SIG-M5 treated with dmso at 0.1 percent for 504 hours (cell line): ENCODE measurements at regions not wholly inside any gene's neighbourhood (a gene's known extent, or its start where the extent isn't known, plus 50 kb on each side); places are given as distances from the start of the nearest gene placed in this dataset.

Source experiments
- DNase-seq: peaks from one replicate; lab custom pipeline; 2025; ENCODE audit not compliant: unreplicated experiment; lab: John Stamatoyannopoulos, UW

DNA sequence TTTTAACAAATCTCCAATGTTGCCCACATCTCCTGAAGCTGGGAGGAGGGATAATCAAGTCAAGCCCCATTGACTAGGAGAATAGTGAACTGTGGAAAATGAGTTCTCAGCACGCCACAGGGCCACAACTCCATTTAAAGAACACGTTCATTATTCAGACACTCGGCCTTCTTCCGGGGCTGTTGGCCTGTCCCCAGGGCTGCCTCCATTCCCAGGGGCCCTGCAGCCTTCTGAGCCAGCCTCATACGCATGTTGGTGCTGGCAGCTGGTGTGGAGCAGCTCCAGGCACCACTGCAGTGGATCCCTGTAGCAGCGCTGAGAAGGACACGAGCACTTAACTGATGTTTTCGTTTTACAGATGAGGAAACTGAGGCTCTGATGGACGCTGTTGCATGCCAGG, 87.5 kb upstream of the RCN1 start:
- no peak for DNase-seq

DNA sequence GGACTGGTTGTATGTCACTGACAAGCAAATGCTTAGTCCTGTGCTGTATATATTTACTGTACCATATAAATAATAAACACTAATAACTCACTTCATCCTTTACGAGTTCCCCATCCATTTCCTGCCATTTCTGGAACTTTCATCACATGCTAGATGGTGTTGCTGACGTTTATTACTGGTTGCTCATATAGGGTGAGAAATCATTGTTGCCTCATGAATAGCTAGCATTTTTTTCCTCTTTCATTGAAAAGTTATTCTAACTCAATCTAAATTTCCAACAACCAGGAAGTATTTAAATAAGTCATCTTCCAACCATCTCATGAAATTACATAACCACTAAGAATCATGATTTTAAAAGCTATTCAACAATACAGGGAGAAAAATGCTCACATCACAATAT, 88.6 kb upstream of the RCN1 start:
- DNase-seq: no peak

DNA sequence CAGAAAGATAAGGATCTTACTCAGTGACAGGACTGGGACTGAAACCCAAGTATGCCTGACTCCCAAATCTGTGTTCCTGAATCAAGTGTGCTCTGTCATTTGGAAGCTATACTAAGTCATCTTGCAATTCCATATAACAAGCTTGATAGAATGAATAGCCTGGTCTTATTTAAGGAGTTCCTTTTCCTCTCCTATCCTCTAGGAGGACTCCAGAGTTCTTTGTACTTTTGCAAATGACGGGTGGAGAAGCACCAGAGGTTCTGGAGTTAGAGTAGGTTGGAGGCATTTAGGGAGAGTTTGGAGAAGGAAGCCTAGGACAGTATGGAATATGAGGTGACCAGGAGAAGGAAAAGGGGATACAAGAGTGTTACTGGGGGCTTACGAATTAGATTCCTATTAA, 92.9 kb upstream of the RCN1 start:
- no peak for DNase-seq

DNA sequence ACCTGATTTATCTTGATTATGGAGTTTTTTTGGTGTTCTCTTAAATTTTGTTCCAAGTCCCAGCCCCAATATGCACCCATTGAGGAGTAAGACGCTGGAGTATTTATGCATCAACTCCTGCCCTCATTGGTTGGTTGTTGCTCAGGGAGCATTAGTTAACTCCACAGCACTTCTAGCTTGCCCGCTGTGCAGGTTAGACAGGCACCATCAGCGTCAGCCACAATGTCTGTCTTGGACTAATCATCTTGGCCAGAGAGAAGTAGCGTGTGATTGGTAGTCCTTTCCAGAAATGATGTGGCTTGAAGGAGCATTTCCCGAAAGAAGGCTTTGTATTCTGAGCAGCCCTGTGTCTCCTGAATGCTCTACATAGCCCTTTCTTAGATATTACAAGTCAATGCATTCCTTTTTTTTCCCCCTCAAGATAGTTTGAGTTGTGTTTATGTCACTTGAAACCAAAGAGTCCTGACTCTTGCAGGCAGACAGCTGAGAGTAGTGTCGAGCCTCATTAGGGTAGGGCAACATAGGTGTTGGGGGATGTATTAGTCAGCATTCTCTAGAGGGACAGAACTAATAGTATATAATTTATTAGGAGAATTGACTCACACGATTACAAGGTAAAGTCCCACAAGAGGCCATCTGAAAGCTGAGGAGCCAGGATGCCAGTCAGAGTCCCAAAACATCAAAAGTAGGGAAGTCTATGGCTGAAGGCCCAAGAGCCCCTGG, 94.6 kb upstream of the RCN1 start:
- DNase-seq: no peak

DNA sequence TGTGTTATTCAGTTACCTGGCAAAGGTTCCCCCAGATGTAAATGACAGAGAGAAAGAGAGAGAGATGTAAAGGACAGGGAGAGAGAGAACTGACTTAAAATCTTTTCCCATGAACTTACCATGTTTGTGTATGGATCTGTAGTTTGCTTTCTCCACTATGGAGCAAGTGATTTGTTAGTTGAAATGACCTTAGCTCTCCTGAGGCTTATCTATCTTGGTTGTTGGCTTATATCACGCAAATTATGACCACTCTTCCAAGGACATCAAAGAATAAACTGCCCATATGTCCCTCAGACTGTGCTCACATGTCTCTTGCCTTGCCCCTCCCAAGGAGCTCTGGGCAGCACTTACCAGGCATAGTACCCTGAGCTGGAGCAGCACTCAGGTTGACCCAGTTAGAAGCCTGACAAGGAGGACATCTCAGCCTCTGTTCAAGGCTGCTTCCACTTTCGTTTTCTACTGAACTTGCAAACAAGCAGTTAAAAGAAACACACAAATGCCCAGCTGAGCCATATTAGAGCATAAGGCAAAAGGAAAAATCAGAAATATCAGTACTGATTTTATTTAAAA, 95.3 kb upstream of the RCN1 start:
- DNase-seq: no peak

DNA sequence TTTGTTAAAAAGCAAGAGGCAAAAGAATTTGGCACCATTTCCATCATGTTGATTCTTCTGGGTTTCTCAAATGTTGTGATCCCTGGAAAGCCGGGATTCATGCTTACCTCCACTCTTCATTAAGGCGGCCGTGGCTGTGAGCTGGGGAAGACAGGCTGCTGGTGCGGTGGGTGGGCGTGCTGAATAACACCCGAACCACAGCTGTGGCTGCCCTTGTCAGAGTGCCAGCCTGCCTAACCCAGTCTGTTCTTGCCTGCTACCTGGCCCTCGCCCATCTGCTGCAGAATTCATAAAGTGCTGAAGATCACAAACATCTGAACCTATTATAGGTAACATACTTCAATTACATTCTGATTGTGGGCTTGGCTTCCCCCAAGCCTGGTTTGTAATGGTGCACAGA, 95.8 kb upstream of the RCN1 start:
- no peak for DNase-seq

DNA sequence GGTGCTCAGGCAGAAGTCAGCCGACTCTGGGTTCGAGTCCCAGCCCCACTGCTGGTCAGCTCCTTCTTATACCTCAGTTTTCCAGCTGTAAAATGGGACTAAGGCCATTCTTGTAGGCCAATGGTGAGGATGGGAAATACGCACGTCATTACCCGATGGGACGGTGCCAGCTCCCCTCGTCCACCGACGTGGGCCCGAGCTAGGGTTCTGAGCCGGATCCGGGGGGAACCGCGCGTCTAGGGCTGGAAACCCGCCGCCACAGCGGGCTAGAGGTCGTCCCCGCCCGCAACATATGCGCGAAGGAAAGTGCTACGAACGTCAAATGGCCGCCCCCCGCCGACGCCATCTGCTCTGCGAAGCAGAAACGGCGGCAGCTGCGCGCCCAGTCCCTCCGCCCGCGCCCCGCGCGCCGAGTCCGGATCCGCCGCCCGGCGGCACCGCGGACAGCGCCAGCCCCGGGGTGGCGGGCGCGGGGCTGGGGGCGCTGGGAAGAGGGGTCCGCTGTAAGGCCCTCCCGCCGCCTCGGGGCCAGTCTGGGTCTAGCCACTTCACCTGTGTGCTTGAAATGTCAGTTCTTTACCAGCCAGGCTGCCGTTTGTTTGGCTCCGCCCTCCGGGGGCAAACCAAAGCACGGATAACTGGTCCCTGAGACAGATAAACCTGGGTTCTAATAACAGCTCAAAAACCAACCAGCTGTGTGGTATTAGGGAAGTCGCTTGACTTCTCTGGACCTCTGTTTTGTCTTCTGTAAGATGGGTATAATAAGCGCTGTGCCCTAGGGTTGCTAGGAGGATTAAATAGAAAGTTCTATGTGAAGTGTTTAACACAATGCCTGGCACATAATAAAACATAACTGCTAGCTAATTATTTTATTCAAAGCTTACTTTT, 103.5 kb upstream of the RCN1 start:
- no peak for DNase-seq

DNA sequence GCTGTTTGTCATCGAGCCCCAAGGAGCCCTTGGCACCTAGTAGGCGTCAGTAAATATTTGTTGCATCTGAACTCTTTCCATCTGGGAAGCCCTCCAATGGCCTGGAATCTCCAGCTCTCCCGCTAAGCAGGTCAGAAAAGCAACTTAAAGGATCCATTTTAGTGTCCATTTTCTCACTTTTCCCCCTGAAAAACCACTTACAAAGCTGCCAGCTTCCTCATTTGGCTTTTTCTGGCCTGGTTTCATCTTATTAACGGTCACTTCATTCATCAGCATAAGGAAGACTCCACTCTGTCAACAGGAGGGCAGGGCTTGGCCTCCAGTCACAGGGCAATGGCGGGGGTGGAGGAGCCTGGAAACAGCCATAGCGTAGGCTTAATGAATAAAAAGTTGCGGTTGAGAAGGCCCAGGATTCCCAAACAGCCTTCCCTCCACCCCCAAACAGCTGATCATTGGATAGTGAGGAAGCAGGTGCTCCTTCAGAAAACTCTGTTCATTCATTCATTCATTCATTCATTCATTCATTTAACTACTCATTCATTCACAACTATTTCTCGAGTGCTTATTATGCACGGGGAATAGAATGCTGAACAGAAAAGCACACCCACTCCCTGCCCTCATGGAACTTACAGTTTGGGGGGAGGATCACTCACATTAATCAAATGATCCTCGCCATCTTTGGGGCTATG, 104.5 kb upstream of the RCN1 start:
- no peak for DNase-seq

DNA sequence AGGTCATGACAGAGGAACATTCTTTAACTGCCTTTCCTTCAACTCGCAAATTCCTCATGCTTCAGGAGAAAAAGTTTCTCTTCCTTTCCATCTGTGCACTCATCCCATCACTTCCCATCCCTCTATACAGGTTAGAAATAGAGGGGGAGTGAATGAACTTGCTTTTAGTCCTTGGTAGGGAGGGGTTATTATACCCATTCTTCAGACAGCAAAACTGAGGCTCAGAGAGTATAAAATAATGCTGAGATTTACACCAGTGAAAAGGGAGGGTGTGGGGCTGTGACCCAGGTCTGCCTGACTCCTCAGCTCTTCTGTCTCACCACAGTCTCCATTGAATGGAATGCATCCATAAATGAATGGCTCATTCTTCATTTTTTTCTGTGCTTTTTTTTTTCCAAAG, 109.4 kb upstream of the RCN1 start:
- DNase-seq: no peak

DNA sequence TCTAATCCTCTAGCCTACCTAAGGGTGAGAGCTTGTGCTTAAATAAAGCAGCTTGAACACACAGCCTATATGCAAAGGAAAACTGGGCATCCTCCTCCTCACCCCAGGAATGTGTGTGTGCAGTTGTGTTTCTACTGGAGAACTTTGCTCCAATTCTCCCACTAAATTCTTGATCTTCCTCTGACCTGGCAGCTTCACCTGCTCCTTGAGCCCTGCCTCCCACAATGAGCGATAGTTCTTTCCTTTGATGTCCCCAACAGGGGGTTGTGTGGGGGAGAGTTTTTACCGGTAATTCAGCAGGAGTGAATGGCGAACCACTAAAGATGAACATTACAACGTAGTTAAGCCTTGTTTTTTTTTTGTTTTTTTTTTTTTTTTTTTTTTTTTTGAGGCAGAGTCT, 113.5 kb upstream of the RCN1 start:
- DNase-seq: no peak

DNA sequence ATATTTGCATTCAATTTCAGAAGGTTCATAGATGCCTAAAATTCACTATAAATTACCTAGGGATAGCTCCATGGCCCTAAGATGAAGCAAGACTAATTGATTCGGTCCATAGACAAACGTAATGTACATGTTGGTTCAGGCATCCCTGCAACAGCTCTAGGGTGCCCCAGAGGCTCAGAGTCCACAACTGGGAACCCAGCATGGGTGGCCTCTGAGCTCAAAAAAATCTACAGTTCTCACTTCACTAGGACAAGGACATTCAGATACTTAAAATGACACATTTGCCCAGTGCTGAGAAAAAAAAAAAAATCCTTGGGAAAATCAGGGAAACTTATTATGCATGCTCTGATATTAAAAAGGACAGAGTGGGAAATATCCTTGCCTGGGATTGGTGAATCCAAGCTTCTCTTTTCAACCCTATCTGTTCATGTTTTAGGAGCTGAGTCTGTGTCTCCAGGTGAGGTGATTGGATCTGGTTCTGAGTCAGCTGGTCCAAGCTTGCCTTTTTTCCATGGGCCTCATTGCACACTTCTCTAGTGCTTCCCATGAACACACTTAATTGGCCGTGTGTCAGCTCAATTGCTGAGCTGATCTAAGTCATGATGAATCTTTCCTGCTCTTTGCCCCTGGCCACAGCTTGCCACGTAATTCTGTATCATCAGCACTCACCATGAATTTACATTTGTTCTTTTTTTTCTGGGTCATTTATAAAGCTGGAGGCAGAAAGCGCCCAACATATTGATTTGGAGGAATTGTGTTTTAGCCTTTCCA, 116.3 kb upstream of the RCN1 start:
- DNase-seq: no peak

DNA sequence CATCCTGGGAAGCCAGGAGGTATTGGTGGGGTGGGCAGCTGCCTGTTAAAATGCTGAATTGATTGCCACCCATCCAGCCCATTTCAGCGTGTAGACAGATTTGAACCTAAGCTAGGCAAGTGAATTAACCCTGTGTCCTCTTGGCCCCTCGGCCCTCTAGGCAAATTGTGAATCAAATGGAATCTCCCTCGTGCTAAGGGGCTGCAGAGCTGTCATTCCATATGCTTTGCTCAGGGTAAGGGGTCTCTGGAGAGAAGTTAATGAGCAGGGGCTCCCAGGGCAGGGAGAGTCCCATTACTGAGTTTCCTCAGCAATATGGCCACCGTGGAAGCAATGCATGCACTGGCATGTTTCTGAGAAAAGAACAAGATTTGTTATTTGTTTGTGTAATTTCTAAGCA, 117.7 kb upstream of the RCN1 start:
- DNase-seq: no peak

DNA sequence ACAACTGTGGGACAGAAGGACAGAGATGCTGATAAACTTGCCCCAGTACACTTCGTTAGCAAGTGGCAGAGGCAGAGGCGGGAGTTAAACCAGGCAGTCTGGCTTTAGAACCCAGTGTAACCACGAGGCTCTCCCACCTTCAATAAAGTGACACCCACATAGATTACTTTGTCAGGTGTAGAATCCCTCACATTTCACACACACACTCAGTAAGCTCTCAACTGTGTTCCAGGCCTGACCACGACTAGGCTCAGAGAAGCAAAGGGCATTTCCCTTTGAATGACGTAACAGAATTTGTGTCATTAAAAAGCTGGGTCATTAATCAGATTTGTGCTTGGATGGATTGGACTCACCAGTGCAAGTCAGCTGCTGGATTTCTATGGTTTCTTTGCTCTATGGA, 118.3 kb upstream of the RCN1 start:
- no peak for DNase-seq

DNA sequence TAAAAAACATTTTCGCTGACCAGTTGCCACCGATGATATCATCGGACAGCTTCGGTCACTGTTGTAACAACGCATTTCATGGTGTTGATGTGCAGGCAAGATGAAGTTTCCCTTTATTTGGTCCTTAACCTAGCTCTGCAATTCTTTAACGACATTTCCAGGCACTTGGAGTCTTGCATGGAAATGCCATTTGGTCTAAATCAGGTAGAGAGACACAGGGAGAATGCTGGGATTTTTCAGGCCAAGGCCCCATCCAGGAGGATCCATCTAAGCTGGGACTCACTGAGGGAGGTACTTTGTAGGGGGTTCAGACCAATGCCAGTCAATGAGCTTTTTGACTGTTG, 121.5 kb upstream of the RCN1 start:
- DNase-seq: no peak

DNA sequence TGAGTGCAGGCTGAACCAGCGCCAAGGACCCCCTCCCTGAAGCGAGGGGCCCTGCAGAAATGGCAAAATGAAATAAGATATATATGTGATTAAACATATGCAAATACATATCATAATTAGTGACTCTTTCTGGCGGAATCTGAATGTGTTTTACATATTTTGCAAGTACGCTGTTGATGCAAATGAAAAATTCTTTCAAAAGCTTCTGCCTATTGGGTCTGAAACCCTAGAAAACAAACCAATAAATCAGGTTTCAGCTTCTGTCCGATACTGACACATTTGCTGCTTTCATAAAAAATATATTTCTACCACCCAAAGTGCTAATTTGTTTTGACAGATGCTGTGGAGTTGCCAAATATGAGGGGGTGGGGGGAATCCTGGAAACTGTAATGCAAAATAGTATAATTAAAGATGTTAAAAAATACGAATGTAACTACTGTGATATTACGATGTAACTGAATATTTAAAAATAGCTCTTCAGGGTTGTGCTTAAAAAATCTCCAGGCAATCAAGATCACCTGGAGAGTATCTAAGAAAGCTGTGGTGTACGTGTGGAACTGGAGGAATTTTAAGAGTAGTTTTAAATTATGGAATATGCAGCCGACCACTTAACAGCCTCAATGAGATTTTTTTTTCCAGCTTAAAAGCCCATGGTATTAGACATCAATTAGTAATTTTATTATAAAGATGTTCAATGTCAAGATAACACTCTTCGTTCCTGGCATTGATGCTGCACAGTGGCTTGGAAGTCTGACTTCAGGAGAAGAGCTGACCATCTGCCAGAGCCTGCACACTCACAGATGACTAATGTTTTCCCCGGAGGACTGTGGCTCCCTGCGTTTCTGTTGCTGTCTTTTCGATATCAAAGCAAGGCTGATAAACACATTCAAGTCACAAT, 122.2 kb upstream of the RCN1 start:
- DNase-seq: no peak

DNA sequence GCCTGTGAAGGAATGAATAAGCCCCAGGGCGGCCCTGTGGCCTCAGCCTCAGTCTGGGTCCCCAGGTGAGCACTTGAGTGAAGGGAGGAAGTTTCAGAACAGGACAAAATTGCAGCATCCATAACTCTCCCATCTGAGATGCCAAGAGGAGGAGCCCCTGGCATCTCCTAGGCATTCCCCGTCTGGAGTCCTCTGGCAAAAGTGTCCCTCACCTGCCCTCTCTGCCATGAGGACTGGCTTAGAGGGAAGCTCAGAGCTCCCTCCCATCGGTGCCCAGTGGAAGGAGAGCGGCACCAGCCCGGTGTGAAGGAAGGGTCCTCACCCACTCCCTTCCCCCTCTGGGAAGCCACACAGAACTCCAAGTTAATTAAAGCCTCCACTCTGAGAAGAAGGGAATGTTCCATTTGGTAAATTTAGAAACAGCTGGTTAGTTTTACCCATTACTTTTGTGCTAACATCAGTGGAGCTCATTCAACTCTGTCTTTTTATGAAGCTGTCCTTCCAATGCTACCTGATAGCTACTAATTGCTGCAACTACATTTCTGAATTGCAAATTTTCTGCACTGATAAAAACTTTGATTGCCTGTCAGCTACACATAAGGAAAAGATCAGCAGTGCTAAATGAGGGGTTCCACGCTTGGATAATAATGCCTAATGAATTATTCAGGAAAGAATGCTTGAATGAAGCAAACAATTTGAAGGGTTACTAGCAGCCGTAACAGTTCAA, 123.3 kb upstream of the RCN1 start:
- DNase-seq: no peak

DNA sequence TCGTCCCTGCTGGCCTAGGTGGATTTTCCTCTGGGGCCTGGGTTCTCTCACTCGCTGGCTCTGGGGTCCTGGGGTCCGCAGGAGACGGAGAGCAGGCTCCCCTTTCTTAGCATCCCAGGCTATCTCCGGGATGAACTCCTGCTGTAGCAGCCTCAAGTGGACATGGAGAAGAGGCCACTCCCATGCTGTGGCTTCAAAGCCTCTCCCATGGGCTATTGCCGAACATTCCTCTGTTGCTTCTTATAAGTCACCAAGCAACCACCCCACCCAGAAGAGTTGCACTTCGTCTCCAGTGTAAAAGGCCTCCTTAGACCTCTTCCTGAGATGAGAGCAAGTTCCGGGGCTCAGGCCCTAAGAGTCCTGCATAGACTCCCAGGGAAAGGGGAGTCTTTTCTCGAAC, 124.0 kb upstream of the RCN1 start:
- no peak for DNase-seq

DNA sequence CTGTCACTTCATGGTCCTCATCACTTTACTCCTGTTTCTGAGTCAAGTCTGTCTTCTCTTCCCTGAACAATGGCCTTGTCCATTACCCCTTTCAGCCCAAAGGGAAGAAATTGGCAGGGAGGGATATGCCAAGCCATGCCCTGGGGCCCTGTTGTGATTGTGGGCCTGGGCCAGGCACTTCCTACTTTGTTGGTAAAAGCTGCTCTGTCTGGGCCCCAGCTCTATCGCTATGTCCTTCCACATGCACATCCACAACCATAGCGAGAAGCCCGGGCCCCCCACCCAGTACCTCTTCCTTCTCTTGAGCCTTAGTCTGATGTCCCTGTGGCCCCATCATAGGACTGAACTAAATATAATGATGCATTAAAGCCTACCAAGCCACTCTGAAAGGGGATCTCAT, 126.7 kb upstream of the RCN1 start:
- no peak for DNase-seq

DNA sequence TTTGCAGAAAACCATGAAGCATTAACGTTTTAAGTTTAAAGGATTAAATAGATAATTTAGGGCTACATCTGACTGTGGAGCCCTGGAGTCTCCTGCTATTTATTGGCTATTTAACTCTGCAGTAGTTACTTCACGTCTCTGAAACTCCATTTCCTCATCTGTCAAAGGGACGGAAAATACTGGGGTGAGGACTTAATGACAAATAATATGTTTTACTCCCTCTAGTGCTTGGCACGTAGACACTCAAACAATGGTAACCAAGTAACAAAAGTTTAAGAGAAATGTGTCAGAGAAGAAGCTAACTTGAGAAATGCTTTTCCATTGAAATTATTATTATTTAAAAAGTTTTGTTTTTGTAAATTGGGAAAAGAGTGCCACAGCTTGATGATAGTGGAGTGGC, 130.7 kb upstream of the RCN1 start:
- no peak for DNase-seq
